SK-N-SH (cell line): ENCODE measurements at regions not wholly inside any gene's neighbourhood (a gene's known extent, or its start where the extent isn't known, plus 50 kb on each side); places are given as distances from the start of the nearest gene placed in this dataset.
"Not testable (repeated sequence)": the region's sequence is repeated elsewhere in the genome, so short reads cannot be mapped to it uniquely, and the experiment has no call there.

Source experiments
- CTCF ChIA-PET: fragments of 300-600, 350-600 bp; formaldehyde crosslinking; extraction: SDS; loops from one replicate; lab custom pipeline; 2021; lab: Yijun Ruan, JAX
- POLR2A ChIA-PET: fragments of 350-600 bp; sonication (Branson Sonifier 250); formaldehyde crosslinking; extraction: SDS; loops from one replicate; lab custom pipeline; 2020; ENCODE audit warnings: antibody characterized with exemption, inconsistent platforms; lab: Yijun Ruan, JAX
- DNase-seq: peaks from one replicate; pipeline ENCODE4 v3.0.0; 2012
- H2AFZ ChIP-seq: fragments of 200-600 bp; sonication (generic); 2 replicates; pipeline ENCODE4 v1.8.1; 2016; ENCODE audit warnings: antibody characterized with exemption, mild to moderate bottlenecking, low read depth
- H3F3A ChIP-seq: fragments of 200-600 bp; sonication (generic); replicated peaks from 2 replicates; pipeline ENCODE3; 2016; ENCODE audit warnings: antibody characterized with exemption, mild to moderate bottlenecking; ENCODE audit not compliant: insufficient read depth
- H3K27ac ChIP-seq, 2 experiments: fragments of 200-500 bp in 1 of 2; fragments of 200-600 bp in 1 of 2; sonication (Bioruptor generic) in 1 of 2; sonication (generic), shearing (Covaris generic) in 1 of 2; 2 replicates each; pipeline versions ENCODE4 v1.5.1 to v1.6.1; 2014 to 2016; ENCODE audit warnings: low read depth in 2 of 2, inconsistent platforms in 1 of 2, low read length in 1 of 2, mild to moderate bottlenecking in 1 of 2, mixed read lengths in 1 of 2
- H3K27me3 ChIP-seq: fragments of 200-600 bp; sonication (generic), shearing (Covaris generic); 2 replicates; pipeline ENCODE4 v1.6.1; 2016; ENCODE audit warnings: mixed run types; ENCODE audit not compliant: insufficient read depth
- H3K36me3 ChIP-seq, 2 experiments: fragments of 200-500 bp in 1 of 2; fragments of 200-600 bp in 1 of 2; sonication (Bioruptor generic) in 1 of 2; sonication (generic) in 1 of 2; replicated peaks in 1 of 2; 2 replicates each; pipeline versions ENCODE3 to v1.5.1; 2014 to 2016; ENCODE audit warnings: low read length in 1 of 2, mild to moderate bottlenecking in 1 of 2; ENCODE audit not compliant: insufficient read depth in 2 of 2, control insufficient read depth in 1 of 2
- H3K4me1 ChIP-seq, 2 experiments: fragments of 200-500 bp in 1 of 2; fragments of 200-600 bp in 1 of 2; sonication (Bioruptor generic) in 1 of 2; sonication (generic), shearing (Covaris generic) in 1 of 2; 2 replicates each; pipeline versions ENCODE4 v1.5.1 to v1.6.1; 2014 to 2016; ENCODE audit warnings: low read depth in 1 of 2, low read length in 1 of 2, mixed run types in 1 of 2; ENCODE audit not compliant: insufficient read depth in 2 of 2, control insufficient read depth in 1 of 2
- H3K4me2 ChIP-seq: fragments of 200-600 bp; sonication (generic), shearing (Covaris generic); 2 replicates; pipeline ENCODE4 v1.6.1; 2017; ENCODE audit warnings: mixed run types
- H3K4me3 ChIP-seq, 2 experiments: fragments of 200-500 bp in 1 of 2; fragments of 200-600 bp in 1 of 2; sonication (Bioruptor generic) in 1 of 2; sonication (generic), shearing (Covaris generic) in 1 of 2; 2 replicates each; pipeline versions ENCODE4 v1.5.1 to v1.8.1; 2014 to 2016; ENCODE audit warnings: low read depth in 2 of 2, inconsistent platforms in 1 of 2, low read length in 1 of 2, mild to moderate bottlenecking in 1 of 2, mixed read lengths in 1 of 2, moderate library complexity in 1 of 2
- H3K79me2 ChIP-seq: fragments of 200-600 bp; sonication (generic); 2 replicates; pipeline ENCODE4 v1.8.1; 2017; ENCODE audit warnings: mild to moderate bottlenecking; ENCODE audit not compliant: insufficient read depth
- H3K9ac ChIP-seq: fragments of 200-600 bp; sonication (generic); 2 replicates; pipeline ENCODE4 v1.6.1; 2017; ENCODE audit warnings: mixed run types
- H3K9me2 ChIP-seq: fragments of 200-600 bp; sonication (generic); 2 replicates; pipeline ENCODE4 v1.6.1; 2017; ENCODE audit warnings: mixed run types
- H3K9me3 ChIP-seq: fragments of 200-600 bp; sonication (generic); 2 replicates; pipeline ENCODE4 v1.6.1; 2017; ENCODE audit warnings: mixed run types, mild to moderate bottlenecking, moderate library complexity
- H4K20me1 ChIP-seq: fragments of 200-600 bp; sonication (generic); 2 replicates; pipeline ENCODE4 v1.6.1; 2017; ENCODE audit warnings: mild to moderate bottlenecking, mixed run types; ENCODE audit not compliant: insufficient read depth
- CHD2 ChIP-seq: fragments of 150-350 bp; IDR thresholded peaks from 2 replicates; pipeline ENCODE4 v1.6.1; 2018; ENCODE audit warnings: low read length; ENCODE audit not compliant: partially characterized antibody
- CTCF ChIP-seq: fragments of 200-600 bp; sonication (generic); IDR thresholded peaks from 2 replicates; pipeline ENCODE4 v1.6.1; 2017; ENCODE audit warnings: antibody characterized with exemption, mild to moderate bottlenecking, moderate library complexity
- ELF1 ChIP-seq: IDR thresholded peaks from 2 replicates; pipeline ENCODE4 v1.4.0; 2012
- MAX ChIP-seq: IDR thresholded peaks from 2 replicates; pipeline ENCODE4 v1.4.0; 2012; ENCODE audit warnings: low read depth
- MEF2A ChIP-seq: IDR thresholded peaks from 2 replicates; pipeline ENCODE4 v1.4.0; 2012; ENCODE audit warnings: low read depth, borderline replicate concordance
- NRF1 ChIP-seq: IDR thresholded peaks from 2 replicates; pipeline ENCODE4 v1.6.1; 2012; ENCODE audit warnings: low read depth, mild to moderate bottlenecking, low read length
- SIN3A ChIP-seq: IDR thresholded peaks from 2 replicates; pipeline ENCODE4 v1.6.1; 2012; ENCODE audit warnings: low read depth, mild to moderate bottlenecking, low read length, moderate library complexity, borderline replicate concordance
- SMC3 ChIP-seq: IDR thresholded peaks from 2 replicates; pipeline ENCODE4 v1.6.1; 2012; ENCODE audit warnings: low read depth, low read length, improper control_type of control experiment
- TCF12 ChIP-seq: IDR thresholded peaks from 2 replicates; pipeline ENCODE4 v1.4.0; 2012
- YY1 ChIP-seq: IDR thresholded peaks from 2 replicates; pipeline ENCODE4 v1.4.0; 2012; ENCODE audit warnings: low read depth, mild to moderate bottlenecking
- WGBS: methylation state at CpG from one replicate; pipeline ENCODE4 v1.1.6; 2017; ENCODE audit warnings: low lambda C conversion rate; 5-methylcytosine and 5-hydroxymethylcytosine counted together

- no peak for TF ChIP-seq MAX
- no peak for TF ChIP-seq SIN3A
- POLR2A ChIA-PET, result no interaction called here
- 0 out of 2 replicates have a peak, but pooled peaks cover 5% of the 10 kb centered on the region for H3K9me3 ChIP-seq
- H2AFZ ChIP-seq, result no peak overlapping the region
- no peak for DNase-seq
- H3K79me2 ChIP-seq, result no peaks in the 10 kb centered on the region
- 30% methylated on average over 3 of the region's 3 CpGs for WGBS
- no peaks in the 10 kb centered on the region for H3K36me3 ChIP-seq
- H4K20me1 ChIP-seq, result no peaks in the 10 kb centered on the region
- H3K27ac ChIP-seq, result no peak overlapping the region
- H3K4me2 ChIP-seq, result no peak overlapping the region
- H3K9me2 ChIP-seq, result no peaks in the 10 kb centered on the region
- H3K4me3 ChIP-seq, result no peak overlapping the region
- H3K4me1 ChIP-seq, result no peaks in the 10 kb centered on the region
- no peak overlapping the region for H3K9ac ChIP-seq
- CTCF ChIA-PET, result no interaction called here
- H3F3A ChIP-seq, result no peaks in the 10 kb centered on the region
- H3K27me3 ChIP-seq, result no peaks in the 10 kb centered on the region
Measured at GRCh38 chr16:5298202-5298601, 200.6 kb upstream of the EEF2KMT start.

GRCh38 chr16:5296176-5296575 lies 198.6 kb upstream of the EEF2KMT start:
- no peak for DNase-seq
- Histone ChIP-seq H3K9me3 (no peaks in the 10 kb centered on the region), H3K4me2 (no peak overlapping the region), H3F3A (no peaks in the 10 kb centered on the region), H3K9ac (no peak overlapping the region), H3K4me3 (no peak overlapping the region), H3K9me2 (no peaks in the 10 kb centered on the region), H3K79me2 (no peaks in the 10 kb centered on the region), H4K20me1 (no peaks in the 10 kb centered on the region), H2AFZ (no peak overlapping the region), H3K36me3 (no peaks in the 10 kb centered on the region), H3K27me3 (no peaks in the 10 kb centered on the region), H3K27ac (no peak overlapping the region), H3K4me1 (peaks cover 0 to 2% of the 10 kb centered on the region in 2 experiments; a peak in 1 of 4 replicates)
- WGBS, result 8% methylated on average over 3 of the region's 3 CpGs
- CTCF ChIA-PET, result no interaction called here
- TF ChIP-seq CHD2 (no peak), TCF12 (no peak), YY1 (no peak), MEF2A (no peak), CTCF (no peak), ELF1 (no peak), SMC3 (no peak), NRF1 (no peak)
- POLR2A ChIA-PET, result no interaction called here

GRCh38 chr16:5295304-5295703 lies 197.7 kb upstream of the EEF2KMT start:
- H3K27ac ChIP-seq, H3K4me3 ChIP-seq, H3K4me1 ChIP-seq, H2AFZ ChIP-seq, DNase-seq, H3K27me3 ChIP-seq, H4K20me1 ChIP-seq, CTCF ChIA-PET, H3K9ac ChIP-seq, H3K9me2 ChIP-seq, H3K36me3 ChIP-seq, H3K9me3 ChIP-seq, H3K79me2 ChIP-seq, H3F3A ChIP-seq, H3K4me2 ChIP-seq, POLR2A ChIA-PET: not testable (repeated sequence)
- 26% methylated on average over 4 of the region's 8 CpGs for WGBS

- WGBS, result 62% methylated on average over 2 of the region's 2 CpGs
- H3K9me2 ChIP-seq, H4K20me1 ChIP-seq, POLR2A ChIA-PET, H3K4me3 ChIP-seq, H3K4me2 ChIP-seq, CTCF ChIA-PET, H3K9ac ChIP-seq, H3K9me3 ChIP-seq, H3K36me3 ChIP-seq, H2AFZ ChIP-seq, H3K27ac ChIP-seq, H3K4me1 ChIP-seq, H3K79me2 ChIP-seq, DNase-seq, H3F3A ChIP-seq, H3K27me3 ChIP-seq: not testable (repeated sequence)
Measured at GRCh38 chr16:5282152-5282551, 184.6 kb upstream of the EEF2KMT start.
